NCI-H524 (cell line): ENCODE measurements at regions not wholly inside any gene's neighbourhood (a gene's known extent, or its start where the extent isn't known, plus 50 kb on each side); places are given as distances from the start of the nearest gene placed in this dataset.
"Not testable (repeated sequence)": the region's sequence is repeated elsewhere in the genome, so short reads cannot be mapped to it uniquely, and the experiment has no call there.

Source experiments
- DNase-seq, 2 experiments: peaks; one replicate each; lab custom pipeline; 2025; lab: John Stamatoyannopoulos, UW

- DNase-seq, result no peak
These were observed 1560.6 kb upstream of the SLC39A10 start for GRCh38 chr2:194096402-194096801.

GRCh38 chr2:194095359-194095758 lies 1561.7 kb upstream of the SLC39A10 start:
- DNase-seq, result no peak

DNA sequence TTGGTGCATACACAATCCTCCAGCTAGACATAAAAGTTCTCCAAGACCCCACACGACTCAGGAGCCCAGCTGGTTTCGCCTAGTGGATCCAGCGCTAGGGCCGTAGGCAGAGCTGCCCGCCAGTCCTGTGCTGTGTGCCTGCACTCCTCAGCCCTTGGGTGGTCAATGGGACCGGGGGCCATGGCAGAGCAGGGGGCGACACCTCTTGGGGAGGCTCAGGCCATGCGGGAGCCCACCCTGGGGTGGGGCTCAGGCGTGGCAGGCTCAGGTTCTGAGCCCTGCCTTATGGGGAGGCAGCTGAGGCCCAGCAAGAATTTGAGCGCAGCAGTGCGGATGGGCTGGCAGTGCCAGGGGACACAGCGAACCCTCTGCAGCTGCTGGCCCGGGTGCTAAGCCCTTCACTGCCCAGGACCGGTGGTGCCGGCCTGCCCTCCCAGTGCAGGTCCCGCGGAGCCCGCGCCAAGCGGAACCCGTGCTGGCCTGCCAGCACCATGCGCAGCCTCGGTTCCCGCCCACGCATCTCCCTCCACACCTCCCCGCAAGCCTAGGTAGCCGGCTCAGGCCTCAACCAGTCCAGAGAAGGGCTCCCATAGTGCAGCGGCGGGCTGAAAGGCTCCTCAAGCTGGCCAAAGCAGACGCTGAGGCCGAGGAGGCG lies 1566.6 kb upstream of the SLC39A10 start:
- no peak for DNase-seq

- DNase-seq, result no peak
These were observed 1569.7 kb upstream of the SLC39A10 start for GRCh38 chr2:194087089-194087958.

DNA sequence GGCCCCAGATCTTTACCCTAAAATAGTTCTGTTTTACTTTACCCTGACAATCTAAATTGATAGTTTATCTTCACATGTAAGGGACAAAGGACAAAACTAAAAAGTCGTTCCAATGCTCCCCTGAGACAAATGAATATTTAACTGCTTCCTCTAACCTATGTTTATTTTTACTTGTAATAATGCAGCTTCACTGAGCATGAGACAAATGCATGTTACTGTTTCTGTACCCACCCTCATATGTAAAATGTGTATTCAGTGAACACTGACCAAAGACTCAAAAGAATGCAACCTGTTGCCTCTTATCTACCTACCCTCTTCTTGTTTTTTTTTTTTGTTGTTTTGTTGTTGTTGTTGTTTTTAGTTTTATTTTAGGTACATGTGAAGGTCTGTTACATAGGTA lies 1570.9 kb upstream of the SLC39A10 start:
- DNase-seq, result no peak

GRCh38 chr2:194079989-194080388 lies 1577.0 kb upstream of the SLC39A10 start:
- no peak for DNase-seq

DNA sequence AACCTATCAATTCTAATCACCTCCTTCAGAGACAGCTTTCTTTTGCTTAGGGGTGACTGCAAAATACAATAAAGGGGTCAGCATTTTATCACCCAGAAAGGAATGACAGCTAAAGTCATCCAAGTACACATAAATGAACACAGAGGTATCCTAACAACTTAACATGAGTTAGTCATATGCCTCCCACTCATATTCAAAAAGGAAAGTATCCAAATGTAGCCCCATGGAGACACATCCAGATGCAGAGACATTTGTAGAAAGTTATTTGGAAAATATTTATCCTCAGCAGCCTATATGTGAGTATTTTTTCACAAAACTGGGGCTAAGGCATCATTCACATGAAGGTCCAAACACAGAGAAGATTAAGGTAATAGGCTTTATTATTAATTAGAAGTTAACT lies 1579.7 kb upstream of the SLC39A10 start:
- no peak for DNase-seq

DNA sequence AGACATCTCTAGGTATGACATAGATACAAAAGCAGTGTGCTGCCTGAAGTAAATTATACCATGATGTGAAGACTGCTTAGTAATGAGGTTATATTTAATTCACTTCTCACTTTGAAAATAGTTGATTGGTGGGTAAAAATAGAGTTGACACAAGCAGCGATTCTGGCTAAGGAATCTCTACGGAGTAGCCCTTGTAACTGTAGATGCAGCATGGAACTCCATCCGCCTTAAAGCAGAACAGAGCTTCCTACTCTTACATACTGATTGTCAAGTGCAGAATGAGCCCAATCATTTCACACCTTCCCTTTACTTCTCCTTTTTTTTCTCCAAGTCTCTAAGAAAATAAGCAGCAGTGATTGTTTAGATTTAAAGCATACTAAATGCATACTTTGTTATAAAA lies 1594.6 kb upstream of the SLC39A10 start:
- no peak for DNase-seq

- DNase-seq, result no peak
These were observed 1596.8 kb upstream of the SLC39A10 start for GRCh38 chr2:194060269-194060668.

DNA sequence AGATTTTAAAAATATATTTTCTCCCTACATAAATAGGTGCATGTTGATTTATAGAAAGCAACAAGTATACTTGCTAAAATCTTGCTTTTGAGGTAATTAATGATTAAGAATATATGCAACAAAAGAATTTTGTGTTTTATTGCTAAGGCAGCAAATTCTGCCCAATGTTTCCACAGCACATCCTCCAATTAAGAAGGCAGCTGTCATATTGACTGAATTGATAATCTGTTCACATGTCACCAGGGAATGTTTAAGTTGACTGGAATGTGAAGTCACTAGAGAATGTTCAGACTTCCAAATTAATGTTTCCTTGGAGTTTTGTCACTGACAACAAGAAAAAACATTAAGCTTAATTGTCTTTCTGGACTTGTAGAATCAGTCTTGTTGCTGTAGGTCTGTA lies 1602.7 kb upstream of the SLC39A10 start:
- DNase-seq, result peak in 1 of 2 experiments; percentile 4

DNA sequence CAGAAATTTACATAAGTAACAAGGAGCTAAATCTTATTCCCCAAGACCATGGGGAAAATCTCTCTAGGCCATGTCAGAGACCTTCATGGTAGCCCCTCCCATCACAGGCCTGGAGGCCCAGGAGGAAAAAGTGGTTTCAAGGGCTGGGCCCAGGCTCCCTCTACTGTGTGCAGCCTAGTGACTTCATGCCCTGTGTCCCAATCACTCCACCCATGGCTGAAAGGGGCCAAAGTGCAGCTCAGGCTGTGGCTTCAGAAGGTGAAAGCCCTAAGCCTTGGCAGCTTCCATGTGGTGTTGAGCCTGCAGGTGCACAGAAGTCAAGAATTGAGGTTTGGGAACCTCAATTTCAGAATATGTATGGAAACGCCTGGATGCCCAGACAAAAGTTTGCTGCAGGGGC lies 1612.7 kb upstream of the SLC39A10 start:
- DNase-seq, result no peak

- DNase-seq, result not testable (repeated sequence)
These were observed 1635.9 kb upstream of the SLC39A10 start for GRCh38 chr2:194021130-194021529.

DNA sequence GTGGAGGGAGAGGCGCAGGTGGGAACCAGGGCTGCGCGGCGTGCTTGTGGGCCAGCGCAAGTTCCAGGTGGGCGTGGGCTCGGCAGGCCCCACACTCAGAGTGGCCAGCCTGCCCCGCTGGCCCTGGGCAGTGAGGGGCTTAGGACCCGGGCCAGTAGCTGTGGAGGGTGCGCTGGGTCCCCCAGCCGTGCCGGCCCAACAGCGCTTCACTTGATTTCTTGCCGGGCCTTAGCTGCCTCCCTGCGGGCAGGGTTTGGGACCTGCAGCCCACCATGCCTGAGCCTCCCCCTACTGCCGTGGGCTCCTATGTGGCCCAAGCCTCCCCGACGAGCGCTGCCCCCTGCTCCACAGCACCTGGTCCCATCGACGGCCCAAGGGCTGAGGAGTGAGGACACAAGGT lies 1636.9 kb upstream of the SLC39A10 start:
- DNase-seq, result no peak

DNA sequence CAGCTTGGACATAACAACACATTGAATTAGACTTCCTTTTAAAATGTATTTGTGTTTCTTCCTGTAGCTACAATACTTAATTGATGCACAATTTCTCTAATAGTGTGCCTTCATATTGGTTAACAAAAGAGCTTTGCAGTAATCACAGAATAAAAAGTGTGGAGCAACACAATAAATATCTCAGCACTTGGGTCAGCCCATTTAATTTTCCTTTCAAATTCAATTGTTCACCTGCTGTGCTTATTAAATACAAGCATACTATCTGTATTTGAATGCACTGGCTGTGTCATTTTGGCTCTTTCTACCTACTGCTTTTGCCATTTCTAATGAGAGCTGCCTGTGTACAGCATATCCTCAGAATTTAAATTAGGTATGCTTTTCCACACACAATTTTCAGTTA lies 1641.3 kb upstream of the SLC39A10 start:
- DNase-seq, result no peak

DNA sequence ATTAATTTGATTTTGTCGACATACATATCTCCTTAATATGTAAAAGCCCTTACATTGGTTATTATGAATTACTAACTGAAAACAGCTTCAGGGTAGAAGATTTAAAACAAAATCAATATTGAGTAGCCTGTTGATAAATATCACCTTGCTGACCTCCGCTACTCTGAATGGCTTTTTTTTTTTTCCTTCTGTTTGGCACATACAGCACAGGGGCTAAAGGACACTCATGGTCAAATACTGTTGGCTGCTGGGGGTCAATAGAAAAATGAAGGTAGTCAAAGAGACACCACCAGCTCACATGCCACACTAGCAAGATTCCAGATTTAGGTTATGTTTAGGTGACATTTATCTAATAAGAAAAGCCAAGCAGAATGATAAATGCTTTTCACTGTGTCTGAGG lies 1642.4 kb upstream of the SLC39A10 start:
- DNase-seq, result no peak

DNA sequence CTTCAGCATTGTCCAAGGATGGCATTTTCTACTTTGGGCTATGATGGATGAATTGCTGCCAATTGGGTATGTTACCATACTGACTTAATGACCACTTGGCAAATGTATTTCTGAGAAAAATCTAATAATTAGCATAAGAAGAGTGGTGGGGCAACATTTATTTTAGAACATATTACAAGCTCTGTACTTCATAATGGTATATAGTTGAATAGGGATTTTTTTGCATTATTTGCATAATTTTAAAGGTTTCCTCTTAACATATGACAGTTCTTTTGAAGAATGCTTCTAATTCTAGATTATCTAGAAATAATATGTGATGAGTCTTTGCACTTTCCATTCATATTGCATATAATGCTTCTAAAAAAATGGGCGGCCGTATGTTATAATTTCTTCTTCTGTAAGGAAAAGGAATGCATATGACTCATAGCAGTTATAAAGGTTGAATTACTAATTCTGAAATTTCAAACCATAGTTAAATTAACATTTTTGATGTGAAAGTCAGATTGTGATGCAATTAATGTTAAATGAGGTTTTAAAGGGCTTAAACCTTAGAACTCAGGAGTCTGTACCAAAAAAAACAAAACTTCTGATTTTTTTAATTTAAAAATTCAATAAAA lies 1652.3 kb upstream of the SLC39A10 start:
- DNase-seq, result no peak

GRCh38 chr2:194003911-194004310 lies 1653.1 kb upstream of the SLC39A10 start:
- no peak for DNase-seq

GRCh38 chr2:194002699-194003368 lies 1654.2 kb upstream of the SLC39A10 start:
- DNase-seq, result no peak

DNA sequence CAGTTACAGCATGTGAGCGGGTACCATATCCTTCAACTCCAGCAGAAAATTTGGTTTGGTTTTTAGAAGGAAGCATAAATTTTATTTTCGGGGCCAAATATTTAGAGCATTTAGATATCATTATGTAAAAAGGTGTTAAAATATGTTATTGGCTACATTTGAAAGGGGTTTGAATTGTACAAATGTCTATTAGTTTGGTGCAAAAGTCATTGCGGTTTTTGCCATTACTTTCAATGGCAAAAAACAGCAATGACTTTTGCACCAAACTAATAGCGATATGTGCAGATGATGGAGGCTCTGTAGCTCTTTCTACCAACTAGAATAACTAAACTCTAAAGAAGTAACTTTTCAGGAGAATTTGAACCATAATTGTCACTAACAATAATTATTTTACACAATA lies 1666.2 kb upstream of the SLC39A10 start:
- DNase-seq, result no peak

GRCh38 chr2:193989645-193990044 lies 1667.4 kb upstream of the SLC39A10 start:
- no peak for DNase-seq

DNA sequence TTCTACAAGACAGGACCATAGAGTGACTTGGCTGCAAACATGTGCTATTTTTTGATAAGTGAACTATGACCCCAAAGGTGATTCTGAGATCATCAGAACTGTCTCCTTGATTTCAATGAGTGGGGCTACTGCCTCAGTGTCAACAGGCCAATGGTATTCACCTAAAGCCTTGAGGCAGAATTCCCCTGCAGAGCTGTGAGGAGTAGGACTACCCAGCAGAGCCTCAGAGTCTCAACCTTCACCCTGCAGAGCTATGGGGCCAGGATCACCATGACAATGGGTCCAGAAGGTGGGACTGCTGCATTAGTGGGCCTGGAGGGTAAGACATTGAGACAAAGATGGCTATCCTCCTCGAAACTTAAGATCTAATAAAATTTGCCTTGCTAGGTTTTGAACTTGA lies 1668.2 kb upstream of the SLC39A10 start:
- no peak for DNase-seq

- DNase-seq, result no peak
These were observed 1671.8 kb upstream of the SLC39A10 start for GRCh38 chr2:193985272-193985671.

GRCh38 chr2:193980599-193980998 lies 1676.4 kb upstream of the SLC39A10 start:
- DNase-seq, result no peak
